Mesothelial cell of epicardium (in vitro differentiated cells): ENCODE measurements at regions not wholly inside any gene's neighbourhood (a gene's known extent, or its start where the extent isn't known, plus 50 kb on each side); places are given as distances from the start of the nearest gene placed in this dataset.

Experiments
- DNase-seq, 2 experiments: peaks; one replicate each; pipeline ENCODE4 v3.0.0; 2021; ENCODE audit warnings: low spot score in 2 of 2; ENCODE audit not compliant: unreplicated experiment in 2 of 2
- H3K27ac Mint-ChIP-seq: 2 replicates; pipeline ENCODE4 v1.8.0; 2021; ENCODE audit warnings: mixed read lengths
- H3K27me3 Mint-ChIP-seq: 2 replicates; pipeline ENCODE4 v1.8.0; 2021; ENCODE audit warnings: low read depth, mixed read lengths
- H3K36me3 Mint-ChIP-seq: 2 replicates; pipeline ENCODE4 v1.8.0; 2021; ENCODE audit warnings: mixed read lengths
- H3K4me1 Mint-ChIP-seq: 2 replicates; pipeline ENCODE4 v1.8.0; 2021; ENCODE audit warnings: mixed read lengths
- H3K4me3 Mint-ChIP-seq: 2 replicates; pipeline ENCODE4 v1.8.0; 2021; ENCODE audit warnings: mild to moderate bottlenecking, moderate library complexity, mixed read lengths
- H3K9me3 Mint-ChIP-seq: 2 replicates; pipeline ENCODE4 v1.8.0; 2021; ENCODE audit warnings: mixed read lengths
- CTCF ChIP-seq: fragments of 200-600 bp; sonication (generic); IDR thresholded peaks from one replicate; pipeline ENCODE4 v1.5.0; 2021; ENCODE audit warnings: antibody characterized with exemption; ENCODE audit not compliant: unreplicated experiment

DNA sequence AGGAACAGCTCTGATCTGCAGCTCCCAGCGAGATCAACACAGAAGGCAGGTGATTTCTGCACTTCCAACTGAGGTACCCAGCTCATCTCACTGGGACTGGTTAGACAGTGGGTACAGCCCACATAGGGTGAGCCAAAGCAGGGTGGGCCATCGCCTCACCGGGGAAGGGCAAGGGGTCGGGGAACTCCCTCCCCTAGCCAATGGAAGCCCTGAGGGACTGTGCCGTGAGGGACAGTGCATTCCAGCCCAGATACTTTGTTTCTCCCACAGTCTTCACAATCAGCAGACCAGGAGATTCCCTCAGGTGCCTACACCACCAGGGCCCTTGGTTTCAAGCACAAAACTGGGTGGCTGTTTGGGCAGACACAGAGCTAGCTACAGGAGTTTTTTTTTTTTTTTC lies 555.9 kb downstream of the BCOR start:
- Mint-ChIP-seq H3K36me3 (peaks cover 4% of the 10 kb centered on the region), H3K27me3 (no peaks in the 10 kb centered on the region), H3K4me3 (no peak overlapping the region), H3K27ac (no peak overlapping the region), H3K9me3 (peaks cover 28% of the 10 kb centered on the region), H3K4me1 (peaks cover 2% of the 10 kb centered on the region)
- no peak for TF ChIP-seq CTCF
- no peak for DNase-seq

- Mint-ChIP-seq H3K27ac (no peak overlapping the region), H3K4me1 (peaks cover 2% of the 10 kb centered on the region), H3K27me3 (no peaks in the 10 kb centered on the region), H3K36me3 (peaks cover 4% of the 10 kb centered on the region), H3K4me3 (no peak overlapping the region), H3K9me3 (peaks cover 26% of the 10 kb centered on the region)
- no peak for TF ChIP-seq CTCF
- DNase-seq = no peak
Measured at GRCh38 chrX:39542316-39542715, 555.4 kb downstream of the BCOR start.

DNA sequence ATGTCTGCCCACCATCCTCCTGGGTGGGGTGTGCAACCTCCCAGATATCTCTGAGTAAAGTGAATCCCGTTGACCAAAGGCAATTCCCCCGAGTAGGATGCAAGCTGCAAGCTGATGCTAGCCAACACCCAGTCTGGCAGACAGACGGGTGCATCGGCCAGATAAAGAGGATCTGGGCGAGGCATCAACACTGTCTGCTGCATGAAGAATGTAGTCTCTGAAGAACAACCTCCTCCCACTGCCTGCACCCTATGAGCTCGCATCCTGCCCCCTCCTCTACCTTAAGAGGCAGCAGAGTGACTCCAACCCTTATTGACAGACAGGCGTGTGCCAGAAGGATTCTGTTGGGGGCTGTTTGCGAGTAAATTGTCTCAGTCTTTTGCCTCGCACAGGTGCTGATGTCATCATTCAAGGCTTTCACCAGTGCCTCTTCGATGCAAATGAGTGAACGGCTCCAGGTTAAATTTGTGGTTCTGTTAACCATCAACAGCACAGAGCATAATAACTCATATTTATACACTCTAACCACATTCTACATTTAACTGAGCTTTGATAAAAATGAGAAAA lies 546.9 kb downstream of the BCOR start:
- Mint-ChIP-seq H3K9me3 (peaks cover 33% of the 10 kb centered on the region), H3K4me3 (no peak overlapping the region), H3K27me3 (no peaks in the 10 kb centered on the region), H3K4me1 (peaks cover 1% of the 10 kb centered on the region), H3K36me3 (no peaks in the 10 kb centered on the region), H3K27ac (no peak overlapping the region)
- no peak for DNase-seq
- TF ChIP-seq CTCF = no peak

DNA sequence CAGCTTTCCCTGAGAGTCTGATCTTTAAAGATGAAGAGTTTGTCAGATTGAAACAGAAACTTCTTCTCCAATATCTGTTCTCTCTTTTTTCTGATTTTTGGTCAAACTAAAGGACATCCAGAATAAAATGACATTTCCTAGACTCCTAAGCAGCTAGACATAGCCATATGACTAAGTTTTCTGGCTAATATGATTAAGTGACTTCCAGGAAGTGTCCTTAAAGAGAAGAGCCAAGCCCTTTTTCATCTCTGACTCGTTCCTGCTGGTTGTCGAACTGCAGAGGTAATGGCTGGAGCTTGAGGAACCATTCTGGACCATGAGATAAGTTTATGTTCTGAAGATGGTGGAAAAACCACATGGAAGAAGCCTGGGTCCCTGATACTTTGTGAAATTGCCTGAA lies 546.0 kb downstream of the BCOR start:
- H3K36me3 Mint-ChIP-seq = no peaks in the 10 kb centered on the region
- H3K9me3 Mint-ChIP-seq = peaks cover 33% of the 10 kb centered on the region
- H3K4me3 Mint-ChIP-seq = no peak overlapping the region
- no peak overlapping the region for H3K27ac Mint-ChIP-seq
- TF ChIP-seq CTCF = no peak
- peaks cover 1% of the 10 kb centered on the region for H3K4me1 Mint-ChIP-seq
- no peaks in the 10 kb centered on the region for H3K27me3 Mint-ChIP-seq
- DNase-seq = no peak

DNA sequence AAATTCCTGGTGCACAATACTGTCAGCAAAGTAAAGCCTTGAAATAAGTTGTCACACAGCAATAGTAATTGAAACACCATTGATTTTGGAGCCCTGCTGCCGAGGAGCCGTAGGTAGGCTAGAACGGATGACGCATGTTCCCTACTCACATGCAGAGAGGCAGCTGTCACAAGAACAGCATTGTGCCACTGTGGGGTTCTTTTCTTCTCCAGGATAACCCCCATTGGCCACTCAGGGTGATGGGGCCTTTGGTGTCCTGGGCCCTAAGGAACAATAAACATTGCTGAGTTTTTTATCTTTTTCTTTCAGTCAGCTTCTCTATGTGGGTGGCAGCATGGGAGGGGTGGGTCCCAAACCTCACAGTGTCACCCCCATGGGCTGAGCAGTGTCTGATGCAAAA lies 542.3 kb downstream of the BCOR start:
- no peak for TF ChIP-seq CTCF
- Mint-ChIP-seq H3K4me1 (peaks cover 1% of the 10 kb centered on the region), H3K27ac (no peak overlapping the region), H3K4me3 (no peak overlapping the region), H3K9me3 (peaks cover 15% of the 10 kb centered on the region), H3K27me3 (no peaks in the 10 kb centered on the region), H3K36me3 (no peaks in the 10 kb centered on the region)
- no peak for DNase-seq

GRCh38 chrX:39556056-39556455 lies 541.7 kb downstream of the BCOR start:
- H3K27me3 Mint-ChIP-seq = no peaks in the 10 kb centered on the region
- no peaks in the 10 kb centered on the region for H3K36me3 Mint-ChIP-seq
- H3K4me1 Mint-ChIP-seq = peaks cover 1% of the 10 kb centered on the region
- peaks cover 15% of the 10 kb centered on the region for H3K9me3 Mint-ChIP-seq
- no peak for TF ChIP-seq CTCF
- no peak overlapping the region for H3K27ac Mint-ChIP-seq
- DNase-seq = no peak
- H3K4me3 Mint-ChIP-seq = no peak overlapping the region
